ENCODE measurements at regions not wholly inside any gene's neighbourhood (a gene's known extent, or its start where the extent isn't known, plus 50 kb on each side); places are given as distances from the start of the nearest gene placed in this dataset.

DNA sequence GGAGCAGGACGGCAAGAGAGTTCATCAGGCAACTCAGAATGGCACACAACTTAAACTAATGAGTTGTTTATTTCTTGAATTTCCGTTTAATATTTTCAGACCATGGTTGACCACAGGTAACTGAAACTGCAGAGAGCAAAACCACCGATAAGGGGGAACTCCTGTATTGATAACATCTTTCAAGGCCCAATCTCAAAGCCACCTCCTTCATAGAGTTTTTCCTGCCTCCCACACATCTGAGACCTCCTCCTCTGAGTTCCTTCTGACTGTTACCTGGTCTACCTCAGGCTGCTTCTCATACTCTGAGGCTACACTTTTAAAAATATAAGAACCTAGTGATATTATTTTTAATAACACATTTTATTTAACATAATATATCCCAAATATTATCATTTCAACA is 341.5 kb upstream of the NPVF start:
- no peak for TF ChIP-seq EZH2 (IDR thresholded peaks at IDR 0.05; ENCODE audit: borderline replicate concordance, low read depth, low read length, poor library complexity, severe bottlenecking)
- TF ChIP-seq, protein P1, sequence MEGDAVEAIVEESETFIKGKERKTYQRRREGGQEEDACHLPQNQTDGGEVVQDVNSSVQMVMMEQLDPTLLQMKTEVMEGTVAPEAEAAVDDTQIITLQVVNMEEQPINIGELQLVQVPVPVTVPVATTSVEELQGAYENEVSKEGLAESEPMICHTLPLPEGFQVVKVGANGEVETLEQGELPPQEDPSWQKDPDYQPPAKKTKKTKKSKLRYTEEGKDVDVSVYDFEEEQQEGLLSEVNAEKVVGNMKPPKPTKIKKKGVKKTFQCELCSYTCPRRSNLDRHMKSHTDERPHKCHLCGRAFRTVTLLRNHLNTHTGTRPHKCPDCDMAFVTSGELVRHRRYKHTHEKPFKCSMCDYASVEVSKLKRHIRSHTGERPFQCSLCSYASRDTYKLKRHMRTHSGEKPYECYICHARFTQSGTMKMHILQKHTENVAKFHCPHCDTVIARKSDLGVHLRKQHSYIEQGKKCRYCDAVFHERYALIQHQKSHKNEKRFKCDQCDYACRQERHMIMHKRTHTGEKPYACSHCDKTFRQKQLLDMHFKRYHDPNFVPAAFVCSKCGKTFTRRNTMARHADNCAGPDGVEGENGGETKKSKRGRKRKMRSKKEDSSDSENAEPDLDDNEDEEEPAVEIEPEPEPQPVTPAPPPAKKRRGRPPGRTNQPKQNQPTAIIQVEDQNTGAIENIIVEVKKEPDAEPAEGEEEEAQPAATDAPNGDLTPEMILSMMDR (conservative IDR thresholded peaks at IDR 0.05; ENCODE audit: low read depth, low read length) = no peak
